DND-41 (cell line): ENCODE measurements at regions not wholly inside any gene's neighbourhood (a gene's known extent, or its start where the extent isn't known, plus 50 kb on each side); places are given as distances from the start of the nearest gene placed in this dataset.

Experiments
- ATAC-seq: fragments of 200-7000 bp; cut with Tn5 transposase; 3 replicates; pipeline ENCODE4 v1.9.1; 2021; ENCODE audit warnings: low read depth; ENCODE audit not compliant: insufficient read depth
- DNase-seq: peaks from one replicate; pipeline ENCODE4 v3.0.0-alpha.2; 2020
- H2AFZ ChIP-seq: 2 replicates; pipeline ENCODE4 v1.6.0; 2012; ENCODE audit warnings: low read depth, low read length
- H3K27ac ChIP-seq: 2 replicates; pipeline ENCODE4 v1.5.1; 2012; ENCODE audit warnings: low read length, inconsistent platforms
- H3K27me3 ChIP-seq: fragments of 200-600 bp; sonication (generic); 2 replicates; pipeline ENCODE4 v1.6.0; 2012; ENCODE audit warnings: low read length, mild to moderate bottlenecking, inconsistent platforms; ENCODE audit not compliant: insufficient read depth, poor library complexity
- H3K36me3 ChIP-seq: 2 replicates; pipeline ENCODE4 v1.5.1; 2012; ENCODE audit warnings: low read length, inconsistent platforms; ENCODE audit not compliant: insufficient read depth
- H3K4me1 ChIP-seq: 2 replicates; pipeline ENCODE4 v1.5.1; 2012; ENCODE audit warnings: mild to moderate bottlenecking, low read length; ENCODE audit not compliant: insufficient read depth
- H3K4me2 ChIP-seq: 2 replicates; pipeline ENCODE4 v1.6.0; 2012; ENCODE audit warnings: mild to moderate bottlenecking, moderate library complexity, low read length, inconsistent platforms; ENCODE audit not compliant: insufficient read depth
- H3K4me3 ChIP-seq, 2 experiments: fragments of 200-600 bp in 1 of 2; shearing (Covaris generic) in 1 of 2; 2 replicates each; pipeline ENCODE4 v1.5.1; 2012 to 2016; ENCODE audit warnings: inconsistent platforms in 2 of 2, low read length in 2 of 2, mild to moderate bottlenecking in 2 of 2, low read depth in 1 of 2, moderate library complexity in 1 of 2
- H3K79me2 ChIP-seq: 2 replicates; pipeline ENCODE4 v1.6.0; 2012; ENCODE audit warnings: low read length, inconsistent platforms; ENCODE audit not compliant: insufficient read depth
- H3K9ac ChIP-seq: 2 replicates; pipeline ENCODE4 v1.6.0; 2012; ENCODE audit warnings: low read depth, mild to moderate bottlenecking, inconsistent platforms, low read length, moderate library complexity
- H3K9me3 ChIP-seq: 2 replicates; pipeline ENCODE4 v1.5.1; 2012; ENCODE audit warnings: low read length, moderate library complexity, mild to moderate bottlenecking, inconsistent platforms; ENCODE audit not compliant: insufficient read depth, severe bottlenecking
- H4K20me1 ChIP-seq: 2 replicates; pipeline ENCODE4 v1.6.0; 2012; ENCODE audit warnings: low read length; ENCODE audit not compliant: insufficient read depth
- CTCF ChIP-seq: IDR thresholded peaks from 2 replicates; pipeline ENCODE4 v1.5.1; 2012; ENCODE audit warnings: borderline replicate concordance, low read length, moderate library complexity, mild to moderate bottlenecking; ENCODE audit not compliant: poor library complexity, severe bottlenecking; ENCODE audit errors: extremely low read depth
- EZH2 ChIP-seq: IDR thresholded peaks from 3 replicates; pipeline ENCODE4 v1.6.1; 2012; ENCODE audit warnings: borderline replicate concordance, low read depth, mild to moderate bottlenecking, moderate library complexity, low read length, inconsistent platforms; ENCODE audit not compliant: severe bottlenecking

- no peak overlapping the region for H3K4me2 ChIP-seq
- no peaks in the 10 kb centered on the region for H3K4me1 ChIP-seq
- no peaks in the 10 kb centered on the region for H3K27me3 ChIP-seq
- no peaks in the 10 kb centered on the region for H3K9me3 ChIP-seq
- ATAC-seq, result no peak
- H3K36me3 ChIP-seq, result no peaks in the 10 kb centered on the region
- no peak overlapping the region for H2AFZ ChIP-seq
- H4K20me1 ChIP-seq, result no peaks in the 10 kb centered on the region
- H3K27ac ChIP-seq, result no peak overlapping the region
- H3K9ac ChIP-seq, result no peak overlapping the region
- TF ChIP-seq EZH2 (no peak), CTCF (no peak)
- no peaks in the 10 kb centered on the region for H3K79me2 ChIP-seq
- no peak overlapping the region for H3K4me3 ChIP-seq
- DNase-seq, result no peak
These were observed 900.8 kb downstream of the SLC4A3 start for GRCh38 chr2:220528180-220528675.

- Histone ChIP-seq H2AFZ (no peak overlapping the region), H3K4me3 (no peak overlapping the region), H3K36me3 (no peaks in the 10 kb centered on the region), H3K27me3 (no peaks in the 10 kb centered on the region), H3K4me1 (no peaks in the 10 kb centered on the region), H3K4me2 (no peak overlapping the region), H3K9me3 (no peaks in the 10 kb centered on the region), H3K79me2 (no peaks in the 10 kb centered on the region), H3K27ac (no peak overlapping the region), H4K20me1 (no peaks in the 10 kb centered on the region), H3K9ac (no peak overlapping the region)
- DNase-seq (no peak), ATAC-seq (no peak)
- no peak for TF ChIP-seq CTCF
- TF ChIP-seq EZH2, result no peak
These were observed 903.8 kb downstream of the SLC4A3 start for GRCh38 chr2:220531216-220531615.

- peak; percentile 24 for TF ChIP-seq CTCF
- no peak for TF ChIP-seq EZH2
- DNase-seq (peak; percentile 4), ATAC-seq (0 out of 3 replicates have a peak, but pooled peaks have one; percentile 50)
- H3K36me3 ChIP-seq, result no peaks in the 10 kb centered on the region
- H3K4me1 ChIP-seq, result no peaks in the 10 kb centered on the region
- no peaks in the 10 kb centered on the region for H4K20me1 ChIP-seq
- H3K27ac ChIP-seq, result no peak overlapping the region
- H2AFZ ChIP-seq, result no peak overlapping the region
- H3K4me3 ChIP-seq, result no peak overlapping the region
- no peaks in the 10 kb centered on the region for H3K27me3 ChIP-seq
- no peak overlapping the region for H3K9ac ChIP-seq
- H3K9me3 ChIP-seq, result no peaks in the 10 kb centered on the region
- no peak overlapping the region for H3K4me2 ChIP-seq
- no peaks in the 10 kb centered on the region for H3K79me2 ChIP-seq
These were observed 906.1 kb downstream of the SLC4A3 start for GRCh38 chr2:220533485-220533884.

DNA sequence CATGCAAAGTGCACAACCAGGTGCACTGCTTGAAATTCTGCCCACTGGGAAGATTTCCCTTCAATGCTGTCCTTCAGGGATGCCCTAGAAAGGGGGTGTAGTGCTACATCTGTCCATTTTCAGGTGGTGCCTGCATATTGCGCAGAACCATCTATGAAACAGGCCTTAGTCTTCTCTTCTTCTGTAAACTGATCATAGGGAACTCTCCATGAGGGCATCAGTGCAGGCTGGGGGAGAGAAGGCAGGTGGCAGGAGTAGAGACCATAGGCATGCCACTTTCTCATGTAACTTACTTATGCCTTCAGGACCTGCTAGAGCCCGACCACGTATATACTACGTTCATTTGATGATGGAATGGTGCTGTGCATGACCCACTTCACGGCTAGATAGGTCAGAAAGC, 912.1 kb downstream of the SLC4A3 start:
- Histone ChIP-seq H3K79me2 (no peaks in the 10 kb centered on the region), H3K36me3 (no peaks in the 10 kb centered on the region), H3K9ac (no peak overlapping the region), H3K4me1 (no peaks in the 10 kb centered on the region), H3K4me2 (no peak overlapping the region), H4K20me1 (no peaks in the 10 kb centered on the region), H3K4me3 (no peak overlapping the region), H3K27me3 (no peaks in the 10 kb centered on the region), H2AFZ (no peak overlapping the region), H3K9me3 (no peaks in the 10 kb centered on the region), H3K27ac (no peak overlapping the region)
- ATAC-seq (no peak), DNase-seq (no peak)
- TF ChIP-seq EZH2 (no peak), CTCF (no peak)
